SK-N-SH treated with all-trans-retinoic acid at 6 μM for 48 hours (cell line): ENCODE measurements at regions not wholly inside any gene's neighbourhood (a gene's known extent, or its start where the extent isn't known, plus 50 kb on each side); places are given as distances from the start of the nearest gene placed in this dataset.

Experiments used
- ATAC-seq: fragments of 200-7000 bp; cut with Tn5 transposase; 3 replicates; pipeline ENCODE4 v1.9.1; 2020; ENCODE audit warnings: mild to moderate bottlenecking, moderate library complexity
- BACH2 ChIP-seq: fragments of 250-450 bp; sonication (Bioruptor Pico); IDR thresholded peaks from 2 replicates; pipeline ENCODE4 v1.9.0; 2021; ENCODE audit warnings: mild to moderate bottlenecking, borderline replicate concordance
- CREB5 ChIP-seq: fragments of 250-450 bp; sonication (Bioruptor Pico); IDR thresholded peaks from 2 replicates; pipeline ENCODE4 v1.5.1; 2020; ENCODE audit warnings: low read depth, mild to moderate bottlenecking, moderate library complexity
- CSDC2 ChIP-seq: fragments of 250-450 bp; sonication (Bioruptor Pico); IDR thresholded peaks from 2 replicates; pipeline ENCODE4 v1.5.0; 2020; ENCODE audit warnings: mild to moderate bottlenecking, moderate library complexity
- CSRNP3 ChIP-seq: fragments of 250-450 bp; sonication (Bioruptor Pico); IDR thresholded peaks from 2 replicates; pipeline ENCODE4 v1.5.1; 2021; ENCODE audit warnings: mild to moderate bottlenecking, moderate library complexity
- ESRRG ChIP-seq: fragments of 250-450 bp; sonication (Bioruptor Pico); IDR thresholded peaks from 2 replicates; pipeline ENCODE4 v1.6.1; 2021; ENCODE audit warnings: mild to moderate bottlenecking
- GLIS3 ChIP-seq: fragments of 250-450 bp; sonication (Bioruptor Pico); IDR thresholded peaks from 2 replicates; pipeline ENCODE4 v1.5.0; 2020; ENCODE audit warnings: mild to moderate bottlenecking, moderate library complexity
- ISL1 ChIP-seq: fragments of 250-450 bp; sonication (Bioruptor Pico); IDR thresholded peaks from 2 replicates; pipeline ENCODE4 v2.1.2; 2022; ENCODE audit warnings: mild to moderate bottlenecking, moderate library complexity
- OSR1 ChIP-seq: fragments of 250-450 bp; sonication (Bioruptor Pico); IDR thresholded peaks from 2 replicates; pipeline ENCODE4 v1.8.0; 2022; ENCODE audit warnings: moderate library complexity, mild to moderate bottlenecking, inconsistent platforms
- POU6F1 ChIP-seq: fragments of 250-450 bp; sonication (Bioruptor Pico); IDR thresholded peaks from 2 replicates; pipeline ENCODE4 v1.8.0; 2021; ENCODE audit warnings: low read depth, mild to moderate bottlenecking, moderate library complexity, borderline replicate concordance
- PPARA ChIP-seq: fragments of 250-450 bp; sonication (Bioruptor Pico); IDR thresholded peaks from 2 replicates; pipeline ENCODE4 v1.5.0; 2020; ENCODE audit warnings: mild to moderate bottlenecking, borderline replicate concordance
- SNAI2 ChIP-seq: fragments of 250-450 bp; sonication (Bioruptor Pico); IDR thresholded peaks from 2 replicates; pipeline ENCODE4 v1.5.0; 2020; ENCODE audit warnings: mild to moderate bottlenecking, moderate library complexity
- TCF4 ChIP-seq: fragments of 250-450 bp; sonication (Bioruptor Pico); IDR thresholded peaks from 2 replicates; pipeline ENCODE4 v1.8.0; 2021; ENCODE audit warnings: mild to moderate bottlenecking, moderate library complexity, borderline replicate concordance
- TOX ChIP-seq: fragments of 250-450 bp; sonication (Bioruptor Pico); IDR thresholded peaks from 2 replicates; pipeline ENCODE4 v1.8.0; 2021; ENCODE audit warnings: mild to moderate bottlenecking, moderate library complexity, borderline replicate concordance
- TSHZ2 ChIP-seq: fragments of 250-450 bp; sonication (Bioruptor Pico); IDR thresholded peaks from 2 replicates; pipeline ENCODE4 v1.5.0; 2020; ENCODE audit warnings: mild to moderate bottlenecking, moderate library complexity
- ZFP3 ChIP-seq: fragments of 250-450 bp; sonication (Bioruptor Pico); IDR thresholded peaks from 2 replicates; pipeline ENCODE4 v1.5.0; 2020; ENCODE audit warnings: mild to moderate bottlenecking, moderate library complexity
- ZNF70 ChIP-seq: fragments of 450-650 bp; formaldehyde crosslinking; IDR thresholded peaks from 2 replicates; pipeline ENCODE4 v1.5.0; 2020; ENCODE audit warnings: mild to moderate bottlenecking, moderate library complexity
- ZNF8 ChIP-seq: fragments of 450-650 bp; formaldehyde crosslinking; IDR thresholded peaks from 2 replicates; pipeline ENCODE4 v1.5.0; 2020; ENCODE audit warnings: mild to moderate bottlenecking, moderate library complexity

- TF ChIP-seq POU6F1 (CRISPR knock-in tag) = no peak
- TF ChIP-seq TCF4 (CRISPR knock-in tag) = no peak
- TF ChIP-seq SNAI2 (CRISPR knock-in tag) = no peak
- TF ChIP-seq ZFP3 (CRISPR knock-in tag) = no peak
- no peak for TF ChIP-seq ZNF70 (CRISPR knock-in tag)
- TF ChIP-seq CREB5 (CRISPR knock-in tag) = no peak
- TF ChIP-seq OSR1 (CRISPR knock-in tag) = no peak
Measured at GRCh38 chr5:16345454-16345853, 120.1 kb downstream of the ZNF622 start (continued).

GRCh38 chr5:16326137-16326536 lies 139.5 kb downstream of the ZNF622 start:
- ATAC-seq = no peak
- no peak for TF ChIP-seq POU6F1 (CRISPR knock-in tag)
- TF ChIP-seq, all 23 proteins: peak for 0

- TF ChIP-seq CREB5 (CRISPR knock-in tag) (no peak), PPARA (CRISPR knock-in tag) (no peak), CSDC2 (CRISPR knock-in tag) (no peak), SNAI2 (CRISPR knock-in tag) (no peak), CSRNP3 (CRISPR knock-in tag) (no peak), GLIS3 (no peak), BACH2 (CRISPR knock-in tag) (no peak), ZNF8 (no peak), ESRRG (CRISPR knock-in tag) (no peak), TCF4 (CRISPR knock-in tag) (no peak), OSR1 (CRISPR knock-in tag) (no peak), TOX (CRISPR knock-in tag) (no peak), ZFP3 (CRISPR knock-in tag) (no peak), ISL1 (CRISPR knock-in tag) (no peak), ZNF70 (CRISPR knock-in tag) (no peak)
- no peak for ATAC-seq
Measured at GRCh38 chr5:16321284-16321683, 141.7 kb upstream of the MARCHF11 start.

GRCh38 chr5:16315501-16315900 lies 135.9 kb upstream of the MARCHF11 start:
- no peak for ATAC-seq
- TF ChIP-seq TSHZ2 (CRISPR knock-in tag) = no peak
